ENCODE measurements at regions not wholly inside any gene's neighbourhood (a gene's known extent, or its start where the extent isn't known, plus 50 kb on each side); places are given as distances from the start of the nearest gene placed in this dataset.

DNA sequence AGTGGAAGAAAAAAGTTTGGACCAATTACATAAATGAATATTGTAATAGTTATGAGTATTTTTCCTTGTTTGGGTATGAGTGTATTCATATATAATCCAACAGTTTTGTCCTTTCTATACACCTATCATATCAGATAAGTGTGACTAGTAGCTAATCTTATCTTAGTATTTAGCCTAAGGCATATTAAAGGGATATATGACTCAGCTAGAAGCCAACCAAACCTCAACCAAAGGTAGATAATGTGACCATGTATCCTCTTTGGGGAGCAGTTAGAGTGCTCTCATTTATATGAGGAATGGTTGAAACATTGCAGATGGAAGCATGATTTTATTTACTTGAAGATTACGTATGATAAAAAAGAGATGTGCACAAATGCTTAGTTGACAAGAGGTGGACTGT lies 370.0 kb upstream of the CTNND2 start:
- no peak for FAIRE-seq
- no peak overlapping the region for H3K14ac ChIP-seq (ENCODE audit: insufficient read length)
- H3K18ac ChIP-seq (ENCODE audit: extremely low read depth, low read length): no peak overlapping the region
- H4K91ac ChIP-seq (replicated peaks; ENCODE audit: insufficient read length, low read length): no peak overlapping the region
- H3K4ac ChIP-seq (replicated peaks; ENCODE audit: insufficient read length, low read depth, low read length): no peak overlapping the region
- no peak overlapping the region for H3K27ac ChIP-seq (ENCODE audit: low read depth, low read length)
- ChIA-PET CTCF (ENCODE audit: partially characterized antibody) (no interaction called here), POLR2A (ENCODE audit: partially characterized antibody) (interaction anchor here (0.8 to 1.0 kb wide), 2 partner anchors 373 to 387 kb away, joined by 3 read pairs; no protein-coding TSS in a partner anchor)
- H2BK15ac ChIP-seq (ENCODE audit: low read length): no peak overlapping the region
- 88% methylated on average over 1 of the region's 1 CpG; no CpG with 5 or more reads in 1 of the 2 experiments for WGBS, 2 experiments (ENCODE audit: extremely low coverage in 1 of 2, insufficient coverage in 1 of 2, insufficient read length in 1 of 2, insufficient replicate concordance in 2 of 2, low coverage in 1 of 2, low lambda C conversion rate in 2 of 2, missing lambda C conversion rate in 1 of 2)
- no peaks in the 10 kb centered on the region; a peak in 1 of 7 replicates for H3K4me1 ChIP-seq (replicated peaks in 1 of 4; ENCODE audit: control insufficient read depth in 3 of 4, insufficient read depth in 4 of 4, low read length in 3 of 4)
- no peak overlapping the region for H4K8ac ChIP-seq (ENCODE audit: extremely low read depth, insufficient read depth, low read length)
- H2BK120ac ChIP-seq (replicated peaks; ENCODE audit: low read depth, low read length): no peak overlapping the region
- H3K9me3 ChIP-seq (ENCODE audit: insufficient read depth in 2 of 2, low read depth in 1 of 2, low read length in 1 of 2): no peaks in the 10 kb centered on the region
- no peak overlapping the region for H2BK20ac ChIP-seq (ENCODE audit: low read length)
- no peak overlapping the region for H2BK12ac ChIP-seq (ENCODE audit: low read depth, low read length)
- H2AFZ ChIP-seq (ENCODE audit: low read length): no peak overlapping the region
- H3K4me2 ChIP-seq (ENCODE audit: insufficient read depth in 1 of 2, low read depth in 2 of 2, low read length in 2 of 2): no peak overlapping the region
- no peaks in the 10 kb centered on the region for H4K20me1 ChIP-seq (replicated peaks in 1 of 2; ENCODE audit: control insufficient read depth in 1 of 2, insufficient read depth in 2 of 2, low read length in 2 of 2)
- no peak for TF ChIP-seq PHF8 (conservative IDR thresholded peaks at IDR 0.05; ENCODE audit: low read depth, low read length)
- TF ChIP-seq RXRA (IDR thresholded peaks at IDR 0.05; ENCODE audit: insufficient read depth, low read depth, low read length): no peak
- TF ChIP-seq SIN3A (conservative IDR thresholded peaks at IDR 0.05 in 1 of 2, IDR thresholded peaks at IDR 0.05 in 1 of 2; ENCODE audit: low read depth in 1 of 2, low read length in 2 of 2): no peak
- TF ChIP-seq RFX5 (IDR thresholded peaks at IDR 0.05; ENCODE audit: borderline replicate concordance, low read depth, low read length): no peak
- TF ChIP-seq SUZ12 (IDR thresholded peaks at IDR 0.05; ENCODE audit: low read length): no peak
- TF ChIP-seq HDAC6 (IDR thresholded peaks at IDR 0.05; ENCODE audit: low read depth, low read length): no peak
- TF ChIP-seq POU5F1 (IDR thresholded peaks at IDR 0.05; ENCODE audit: low read depth, low read length): no peak
- TF ChIP-seq NANOG (IDR thresholded peaks at IDR 0.05; ENCODE audit: insufficient read depth, low read depth, low read length, poor library complexity, severe bottlenecking): no peak
- no peak for TF ChIP-seq SP2 (IDR thresholded peaks at IDR 0.05; ENCODE audit: low read length)
- TF ChIP-seq FOSL1 (IDR thresholded peaks at IDR 0.05; ENCODE audit: insufficient read depth, low read depth, low read length): no peak
- no peak for TF ChIP-seq KDM4A (IDR thresholded peaks at IDR 0.05; ENCODE audit: low read depth, low read length, severe bottlenecking)
- TF ChIP-seq POLR2AphosphoS5 (IDR thresholded peaks at IDR 0.05; ENCODE audit: low read depth, low read length): no peak
- TF ChIP-seq, protein P1, sequence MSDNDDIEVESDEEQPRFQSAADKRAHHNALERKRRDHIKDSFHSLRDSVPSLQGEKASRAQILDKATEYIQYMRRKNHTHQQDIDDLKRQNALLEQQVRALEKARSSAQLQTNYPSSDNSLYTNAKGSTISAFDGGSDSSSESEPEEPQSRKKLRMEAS (IDR thresholded peaks at IDR 0.05): no peak
- H3K23me2 ChIP-seq (ENCODE audit: low read depth, low read length): no peaks in the 10 kb centered on the region
- no peaks in the 10 kb centered on the region for H3K36me3 ChIP-seq (ENCODE audit: control insufficient read depth in 2 of 4, insufficient read depth in 4 of 4, low read length in 3 of 4)
- DNase-seq (ENCODE audit: low read depth in 1 of 2, low spot score in 2 of 2): no peak
- no peak overlapping the region for H2BK5ac ChIP-seq (ENCODE audit: low read depth, low read length)
- no peaks in the 10 kb centered on the region for H3K79me1 ChIP-seq (ENCODE audit: low read depth, low read length)
- no peak overlapping the region for H4K5ac ChIP-seq (ENCODE audit: insufficient read length, low read depth, low read length)
- H2AK5ac ChIP-seq (ENCODE audit: low read depth, low read length): no peak overlapping the region
- H3K9ac ChIP-seq (replicated peaks in 1 of 4; ENCODE audit: extremely low read depth in 1 of 4, low read depth in 3 of 4, low read length in 3 of 4): no peak overlapping the region
- no peak overlapping the region for H3K23ac ChIP-seq (ENCODE audit: insufficient read length)
- no peak overlapping the region for H3K56ac ChIP-seq (replicated peaks; ENCODE audit: insufficient read length, low read depth, low read length)
- no peaks in the 10 kb centered on the region for H3K79me2 ChIP-seq (ENCODE audit: control insufficient read depth in 1 of 2, insufficient read depth in 2 of 2, low read length in 2 of 2)
- H3K27me3 ChIP-seq (replicated peaks in 1 of 4; ENCODE audit: control insufficient read depth in 3 of 4, extremely low read depth in 1 of 4, insufficient read depth in 3 of 4, low read length in 3 of 4): no peaks in the 10 kb centered on the region
- H3K4me3 ChIP-seq (ENCODE audit: extremely low read depth in 1 of 4, insufficient read depth in 2 of 4, low read depth in 3 of 4, low read length in 4 of 4): no peak overlapping the region

Data from H1 (cell line).